Liver (tissue), 3 donors: ENCODE measurements at regions not wholly inside any gene's neighbourhood (a gene's known extent, or its start where the extent isn't known, plus 50 kb on each side); places are given as distances from the start of the nearest gene placed in this dataset.
"Not testable (repeated sequence)": the region's sequence is repeated elsewhere in the genome, so short reads cannot be mapped to it uniquely, and the experiment has no call there.

Experiments
- CTCF ChIP-seq: fragments of 150-350 bp; IDR thresholded peaks from 2 replicates; pipeline ENCODE4 v1.5.1; 2017; ENCODE audit warnings: improper control_type of control experiment, low read depth, low read length; ENCODE audit not compliant: missing input control
- GABPA ChIP-seq, 2 donors: IDR thresholded peaks in 1 of 2; conservative IDR thresholded peaks in 1 of 2; 2 replicates each; pipeline ENCODE4 v1.6.1; 2016; ENCODE audit warnings: antibody characterized with exemption in 2 of 2, mild to moderate bottlenecking in 1 of 2, moderate library complexity in 1 of 2
- RAD21 ChIP-seq, 2 donors: IDR thresholded peaks; 2 replicates each; pipeline ENCODE4 v1.6.1; 2016; ENCODE audit warnings: antibody characterized with exemption in 2 of 2, mild to moderate bottlenecking in 2 of 2
- RXRA ChIP-seq, 2 donors: IDR thresholded peaks; 2 replicates each; pipeline ENCODE4 v1.6.1; 2017 to 2018; ENCODE audit warnings: antibody characterized with exemption in 2 of 2, mild to moderate bottlenecking in 1 of 2
- donor health status: healthy.
- donor health status: healthy.

GRCh38 chr7:64459858-64460257 lies 103.0 kb downstream of the ZNF680 start:
- not testable (repeated sequence) for TF ChIP-seq CTCF; RXRA (IDR thresholded peaks at IDR 0.05); RAD21 (IDR thresholded peaks at IDR 0.05); GABPA (IDR thresholded peaks at IDR 0.05 in 1 of 2, conservative IDR thresholded peaks at IDR 0.05 in 1 of 2)
